ENCODE measurements at regions not wholly inside any gene's neighbourhood (a gene's known extent, or its start where the extent isn't known, plus 50 kb on each side); places are given as distances from the start of the nearest gene placed in this dataset.

DNA sequence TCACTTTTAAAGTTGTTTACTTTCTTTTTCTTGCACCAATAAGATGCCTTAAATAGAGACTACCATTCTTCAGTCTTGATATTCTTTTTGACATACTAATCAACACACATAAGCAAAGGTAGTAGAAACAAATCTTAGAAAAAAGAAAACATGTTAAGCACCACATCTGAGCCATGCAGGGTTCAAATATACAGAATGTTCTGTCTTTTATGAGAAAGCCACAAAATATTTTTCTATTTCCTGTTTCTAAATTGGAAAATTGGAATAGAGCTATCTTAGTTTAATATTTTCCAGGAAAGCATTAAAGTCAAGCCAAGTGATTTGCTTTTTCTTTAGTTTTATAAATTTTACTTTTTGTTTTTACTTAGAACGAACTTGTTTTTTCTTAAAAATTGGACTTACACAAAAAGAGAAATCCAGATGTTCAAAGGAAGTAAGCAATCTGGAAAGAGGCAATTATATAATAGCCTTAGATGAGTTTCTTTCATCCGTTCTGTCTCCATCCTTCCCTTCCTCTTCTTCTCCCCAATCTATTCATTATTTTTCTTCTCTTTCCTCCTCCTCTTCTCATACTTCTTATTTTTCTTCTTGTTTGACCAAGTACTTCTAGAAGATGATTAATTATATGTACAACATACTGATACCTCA, 731.7 kb downstream of the SQOR start:
- Mint-ChIP-seq H3K27me3 (ENCODE audit: low read depth) (no peaks in the 10 kb centered on the region), H3K4me3 (no peak overlapping the region), H3K9me3 (peaks cover 16% of the 10 kb centered on the region), H3K36me3 (ENCODE audit: insufficient read depth) (no peaks in the 10 kb centered on the region), H3K4me1 (ENCODE audit: low read depth) (no peaks in the 10 kb centered on the region)
- ATAC-seq (no peak), DNase-seq (no peak)

DNA sequence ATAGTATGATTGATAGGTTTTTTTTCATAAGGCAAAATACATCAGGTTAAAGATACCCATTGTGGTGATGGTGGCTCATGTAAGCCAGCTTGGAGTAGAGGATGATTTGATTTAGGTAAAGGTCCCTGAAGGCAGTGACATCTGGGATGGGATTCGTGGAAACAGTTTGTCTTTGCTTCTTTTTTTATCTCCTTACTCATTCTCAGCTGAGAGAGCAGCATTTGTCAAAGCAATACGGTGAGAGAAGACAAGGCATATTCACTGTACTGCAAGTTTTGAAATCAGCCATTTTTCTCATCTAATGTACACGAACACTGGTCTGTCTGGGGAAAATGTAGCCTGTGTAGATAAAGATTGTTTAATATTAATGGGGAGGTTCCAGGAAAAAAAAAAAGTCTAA, 749.1 kb downstream of the SQOR start:
- ATAC-seq = no peak
- no peaks in the 10 kb centered on the region for H3K4me1 Mint-ChIP-seq (ENCODE audit: low read depth)

DNA sequence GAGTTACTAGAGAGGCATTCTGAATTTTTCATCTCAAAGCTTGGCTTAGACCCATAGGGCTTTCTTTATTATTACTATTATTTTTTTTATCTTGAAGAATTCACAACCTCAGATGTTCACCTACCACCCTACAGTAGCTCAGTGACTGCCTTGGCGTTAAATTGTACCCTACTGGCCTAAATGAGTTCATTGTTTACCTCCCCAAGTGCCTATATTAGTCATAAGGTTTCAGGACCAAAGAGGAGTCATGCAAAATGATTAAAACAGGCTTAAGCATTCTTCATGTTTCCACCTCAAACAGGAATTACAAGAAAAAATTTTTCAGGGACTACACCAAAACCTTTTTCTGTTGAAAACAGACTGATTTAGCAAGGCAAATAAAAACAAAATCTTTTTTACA, 751.5 kb downstream of the SQOR start:
- Mint-ChIP-seq H3K9me3 (peaks cover 13% of the 10 kb centered on the region), H3K27me3 (ENCODE audit: low read depth) (no peaks in the 10 kb centered on the region), H3K4me1 (ENCODE audit: low read depth) (no peaks in the 10 kb centered on the region), H3K36me3 (ENCODE audit: insufficient read depth) (no peaks in the 10 kb centered on the region), H3K4me3 (no peak overlapping the region)
- no peak for ATAC-seq
- no peak for DNase-seq

More for the DNA sequence above, 749.1 kb downstream of the SQOR start:
- no peak overlapping the region for H3K4me3 Mint-ChIP-seq
- H3K36me3 Mint-ChIP-seq (ENCODE audit: insufficient read depth) = no peaks in the 10 kb centered on the region
- no peaks in the 10 kb centered on the region for H3K9me3 Mint-ChIP-seq
- H3K27me3 Mint-ChIP-seq (ENCODE audit: low read depth) = no peaks in the 10 kb centered on the region
- no peak for DNase-seq

DNA sequence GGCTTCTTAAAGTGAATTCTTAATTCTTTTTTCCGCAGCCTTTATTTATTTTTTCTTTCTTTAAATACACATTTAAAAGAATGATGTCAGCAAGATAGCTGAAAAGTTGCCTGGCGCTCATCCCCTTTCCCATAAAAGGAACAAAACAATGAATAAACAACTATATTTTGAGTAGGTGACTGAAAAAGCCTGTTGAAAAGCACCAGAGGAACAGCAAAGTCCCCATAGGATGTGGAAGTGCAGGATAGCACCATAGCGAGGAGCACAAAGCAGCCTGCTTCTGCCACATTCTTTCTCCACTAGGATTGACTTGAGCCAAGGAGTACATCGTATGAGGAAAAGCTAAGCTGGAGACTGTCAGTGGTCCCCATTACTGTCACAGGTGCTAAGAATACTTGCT, 754.9 kb downstream of the SQOR start:
- ATAC-seq (no peak), DNase-seq (no peak)
- no peaks in the 10 kb centered on the region for H3K4me1 Mint-ChIP-seq (ENCODE audit: low read depth)
- H3K27me3 Mint-ChIP-seq (ENCODE audit: low read depth) = no peaks in the 10 kb centered on the region
- no peak overlapping the region for H3K4me3 Mint-ChIP-seq
- peaks cover 20% of the 10 kb centered on the region for H3K9me3 Mint-ChIP-seq
- no peaks in the 10 kb centered on the region for H3K36me3 Mint-ChIP-seq (ENCODE audit: insufficient read depth)

DNA sequence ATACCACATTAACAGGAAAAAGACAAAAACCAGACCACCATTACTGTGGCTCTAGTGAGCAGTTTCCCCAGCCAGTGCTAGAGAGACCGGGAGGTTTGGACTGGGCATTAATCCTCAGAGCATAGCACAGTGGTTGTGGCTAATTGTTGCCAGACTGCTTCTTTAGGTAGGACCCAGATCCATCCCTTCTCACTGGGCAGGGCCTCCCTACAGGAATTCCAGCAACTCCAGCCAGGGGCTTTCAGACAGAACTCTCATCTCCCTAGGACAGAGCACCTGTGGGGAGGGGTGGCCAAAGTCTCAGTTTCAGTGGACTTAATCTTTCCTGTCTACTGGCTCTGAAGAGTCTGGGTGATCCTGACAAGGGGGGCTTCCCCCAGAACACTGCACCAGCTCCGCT, 759.6 kb downstream of the SQOR start:
- ATAC-seq (no peak), DNase-seq (no peak)
- Mint-ChIP-seq H3K36me3 (ENCODE audit: insufficient read depth) (no peaks in the 10 kb centered on the region), H3K4me3 (no peak overlapping the region), H3K9me3 (peaks cover 36% of the 10 kb centered on the region), H3K4me1 (ENCODE audit: low read depth) (no peaks in the 10 kb centered on the region), H3K27me3 (ENCODE audit: low read depth) (no peaks in the 10 kb centered on the region)

DNA sequence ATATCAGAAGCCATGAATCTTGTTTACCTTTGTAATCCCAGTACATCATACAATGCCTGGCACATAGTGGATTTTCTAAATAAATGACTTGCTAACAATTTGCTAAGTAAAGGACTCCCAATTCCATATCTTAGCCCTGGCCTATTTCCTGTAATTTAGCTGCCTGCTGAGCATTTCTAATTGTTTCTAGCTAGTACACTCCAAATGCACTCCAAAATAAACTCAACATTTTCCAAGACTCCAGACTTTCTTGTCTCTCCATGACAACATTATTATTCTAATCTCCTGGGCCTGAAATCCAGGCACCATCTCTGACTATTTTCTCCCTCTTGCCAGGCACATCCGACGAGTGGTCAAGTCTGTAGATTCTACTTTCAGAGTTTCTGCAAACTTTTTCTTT, 773.5 kb downstream of the SQOR start:
- DNase-seq (no peak), ATAC-seq (no peak)
- no peak overlapping the region for H3K4me3 Mint-ChIP-seq
- peaks cover 3% of the 10 kb centered on the region for H3K9me3 Mint-ChIP-seq
- H3K4me1 Mint-ChIP-seq (ENCODE audit: low read depth) = no peaks in the 10 kb centered on the region
- no peaks in the 10 kb centered on the region for H3K27me3 Mint-ChIP-seq (ENCODE audit: low read depth)
- no peaks in the 10 kb centered on the region for H3K36me3 Mint-ChIP-seq (ENCODE audit: insufficient read depth)

DNA sequence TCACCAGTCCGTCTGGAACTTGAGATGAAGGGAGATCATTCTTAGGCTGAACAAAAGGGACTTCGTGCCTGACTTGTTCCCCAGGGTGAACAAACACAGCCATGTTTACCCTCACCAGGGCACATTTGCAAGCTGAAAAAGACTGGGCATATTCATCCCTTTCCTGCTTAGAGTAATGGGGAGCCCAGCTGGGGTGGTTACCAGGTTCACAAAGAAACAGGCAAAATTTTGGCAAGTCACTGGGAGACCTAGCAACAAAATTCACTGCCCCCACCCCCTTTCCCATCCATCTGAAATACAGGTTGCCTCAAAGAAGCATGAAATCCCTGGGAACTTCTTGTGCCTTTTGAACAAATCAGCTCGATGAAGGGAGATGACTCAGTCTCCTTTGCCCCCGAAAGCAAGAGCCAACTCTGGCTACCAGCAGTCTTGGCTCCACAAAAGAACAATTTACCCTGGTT, 775.0 kb downstream of the SQOR start:
- H3K4me1 Mint-ChIP-seq (ENCODE audit: low read depth) = no peaks in the 10 kb centered on the region
- H3K4me3 Mint-ChIP-seq = no peak overlapping the region
- H3K36me3 Mint-ChIP-seq (ENCODE audit: insufficient read depth) = no peaks in the 10 kb centered on the region
- peaks cover 3% of the 10 kb centered on the region for H3K9me3 Mint-ChIP-seq
- H3K27me3 Mint-ChIP-seq (ENCODE audit: low read depth) = no peaks in the 10 kb centered on the region
- DNase-seq (no peak), ATAC-seq (no peak)

DNA sequence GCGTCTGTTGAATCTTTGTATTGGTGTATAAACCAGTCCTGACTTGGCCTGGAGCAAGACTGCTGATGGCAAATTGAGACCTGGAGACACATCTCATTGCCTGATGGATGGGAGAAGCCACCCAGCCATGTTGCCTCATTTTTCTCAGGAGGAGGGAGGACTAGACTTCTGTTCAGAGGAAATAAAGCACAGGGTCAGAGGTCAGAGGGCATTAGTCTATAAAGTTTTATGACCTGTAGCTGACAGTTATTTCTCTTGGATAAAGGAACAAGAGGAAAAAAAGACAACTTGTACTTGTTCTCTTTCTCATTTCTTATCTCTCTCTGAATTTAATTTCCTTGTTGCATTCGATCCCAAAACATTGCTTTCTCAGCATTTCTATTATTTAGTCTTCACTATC, 775.9 kb downstream of the SQOR start:
- no peaks in the 10 kb centered on the region for H3K4me1 Mint-ChIP-seq (ENCODE audit: low read depth)
- no peak overlapping the region for H3K4me3 Mint-ChIP-seq
- no peaks in the 10 kb centered on the region for H3K36me3 Mint-ChIP-seq (ENCODE audit: insufficient read depth)
- peaks cover 6% of the 10 kb centered on the region for H3K9me3 Mint-ChIP-seq
- no peak for DNase-seq
- no peak for ATAC-seq
- no peaks in the 10 kb centered on the region for H3K27me3 Mint-ChIP-seq (ENCODE audit: low read depth)

DNA sequence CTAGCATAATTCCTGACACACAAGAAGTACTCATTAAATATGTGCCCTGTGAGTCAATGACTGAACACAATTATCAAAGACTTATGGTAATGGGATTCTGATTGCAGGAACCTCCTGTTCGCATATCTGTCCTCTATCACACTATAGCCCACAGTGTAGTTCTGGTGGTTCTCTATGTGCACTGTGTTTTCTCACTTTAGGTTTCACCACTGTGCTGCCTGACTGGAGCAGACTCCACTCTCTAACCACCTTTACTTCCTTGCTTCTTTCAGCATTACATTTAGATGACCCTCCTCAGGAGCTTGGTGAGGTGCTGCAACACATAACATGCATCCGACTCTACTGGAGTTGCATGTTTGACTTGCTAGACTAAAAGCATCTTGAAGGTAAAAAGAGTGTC, 777.1 kb downstream of the SQOR start:
- Mint-ChIP-seq H3K27me3 (ENCODE audit: low read depth) (no peaks in the 10 kb centered on the region), H3K36me3 (ENCODE audit: insufficient read depth) (no peaks in the 10 kb centered on the region), H3K4me1 (ENCODE audit: low read depth) (no peaks in the 10 kb centered on the region), H3K4me3 (no peak overlapping the region), H3K9me3 (peaks cover 6% of the 10 kb centered on the region)
- ATAC-seq (no peak), DNase-seq (no peak)

DNA sequence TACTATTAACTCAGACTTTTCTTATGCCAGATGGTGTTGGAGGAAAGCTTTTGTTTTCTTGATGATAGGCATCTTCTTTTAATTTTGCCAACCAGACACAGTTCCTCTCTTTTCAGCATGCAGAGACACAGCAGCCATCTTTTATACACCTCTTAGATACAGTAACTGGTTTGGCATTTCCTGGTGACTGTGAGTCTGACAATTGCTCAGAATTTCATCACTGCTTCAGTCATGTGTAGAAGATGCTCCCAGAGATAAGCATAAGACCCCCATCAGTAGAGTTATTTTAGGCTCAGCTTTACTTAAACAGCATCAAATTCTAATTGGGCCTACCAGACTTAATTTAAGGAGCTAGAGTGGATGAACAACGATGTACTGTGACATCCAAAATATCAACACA, 779.0 kb downstream of the SQOR start:
- H3K4me1 Mint-ChIP-seq (ENCODE audit: low read depth) = no peaks in the 10 kb centered on the region
- no peaks in the 10 kb centered on the region for H3K36me3 Mint-ChIP-seq (ENCODE audit: insufficient read depth)
- H3K9me3 Mint-ChIP-seq = peaks cover 6% of the 10 kb centered on the region
- no peaks in the 10 kb centered on the region for H3K27me3 Mint-ChIP-seq (ENCODE audit: low read depth)
- no peak overlapping the region for H3K4me3 Mint-ChIP-seq
- ATAC-seq = no peak
- no peak for DNase-seq

DNA sequence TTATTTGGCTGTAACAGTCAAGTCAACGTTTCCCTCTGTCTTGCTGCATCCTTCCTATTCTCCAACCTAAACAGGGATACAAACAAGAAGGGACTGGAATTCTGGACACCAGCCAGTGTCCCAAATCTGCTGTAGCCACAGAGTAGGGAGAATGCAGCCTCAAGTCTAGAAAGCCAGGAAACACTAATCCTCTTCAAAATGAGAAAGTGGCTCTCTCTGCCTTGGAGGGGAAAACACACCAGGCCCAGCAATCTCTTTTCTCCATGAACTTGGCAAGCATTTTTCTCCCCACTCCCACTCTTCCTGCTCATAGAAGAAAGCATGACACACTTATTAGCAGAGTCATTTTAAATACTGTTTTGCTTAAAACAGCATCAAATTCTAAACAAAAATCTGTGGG, 781.7 kb downstream of the SQOR start:
- no peaks in the 10 kb centered on the region for H3K4me1 Mint-ChIP-seq (ENCODE audit: low read depth)
- DNase-seq = no peak
- no peak for ATAC-seq
- peaks cover 3% of the 10 kb centered on the region for H3K9me3 Mint-ChIP-seq
- no peaks in the 10 kb centered on the region for H3K36me3 Mint-ChIP-seq (ENCODE audit: insufficient read depth)
- H3K4me3 Mint-ChIP-seq = no peak overlapping the region
- no peaks in the 10 kb centered on the region for H3K27me3 Mint-ChIP-seq (ENCODE audit: low read depth)

DNA sequence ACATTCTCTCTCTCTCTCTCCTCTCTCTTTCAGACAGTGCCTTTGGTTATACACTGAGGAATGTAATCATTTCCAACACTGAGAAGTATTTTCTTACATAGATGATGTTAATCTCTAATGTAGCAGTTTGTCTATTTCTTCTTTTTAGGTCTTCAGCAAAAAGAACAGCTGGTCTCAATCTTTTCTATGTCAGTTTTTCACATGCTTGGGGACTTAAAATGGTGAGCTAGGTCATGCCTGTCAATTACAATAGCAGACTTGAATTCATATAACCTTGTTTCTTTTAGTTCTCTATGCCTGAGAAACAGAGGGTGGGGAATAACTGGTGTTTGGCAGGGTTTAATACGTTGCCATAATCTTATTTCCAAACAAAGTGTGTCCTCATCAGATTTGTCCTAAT, 786.2 kb downstream of the SQOR start:
- no peaks in the 10 kb centered on the region for H3K27me3 Mint-ChIP-seq (ENCODE audit: low read depth)
- H3K4me1 Mint-ChIP-seq (ENCODE audit: low read depth) = no peaks in the 10 kb centered on the region
- DNase-seq (no peak), ATAC-seq (no peak)
- no peaks in the 10 kb centered on the region for H3K36me3 Mint-ChIP-seq (ENCODE audit: insufficient read depth)
- no peak overlapping the region for H3K4me3 Mint-ChIP-seq
- peaks cover 1% of the 10 kb centered on the region for H3K9me3 Mint-ChIP-seq

DNA sequence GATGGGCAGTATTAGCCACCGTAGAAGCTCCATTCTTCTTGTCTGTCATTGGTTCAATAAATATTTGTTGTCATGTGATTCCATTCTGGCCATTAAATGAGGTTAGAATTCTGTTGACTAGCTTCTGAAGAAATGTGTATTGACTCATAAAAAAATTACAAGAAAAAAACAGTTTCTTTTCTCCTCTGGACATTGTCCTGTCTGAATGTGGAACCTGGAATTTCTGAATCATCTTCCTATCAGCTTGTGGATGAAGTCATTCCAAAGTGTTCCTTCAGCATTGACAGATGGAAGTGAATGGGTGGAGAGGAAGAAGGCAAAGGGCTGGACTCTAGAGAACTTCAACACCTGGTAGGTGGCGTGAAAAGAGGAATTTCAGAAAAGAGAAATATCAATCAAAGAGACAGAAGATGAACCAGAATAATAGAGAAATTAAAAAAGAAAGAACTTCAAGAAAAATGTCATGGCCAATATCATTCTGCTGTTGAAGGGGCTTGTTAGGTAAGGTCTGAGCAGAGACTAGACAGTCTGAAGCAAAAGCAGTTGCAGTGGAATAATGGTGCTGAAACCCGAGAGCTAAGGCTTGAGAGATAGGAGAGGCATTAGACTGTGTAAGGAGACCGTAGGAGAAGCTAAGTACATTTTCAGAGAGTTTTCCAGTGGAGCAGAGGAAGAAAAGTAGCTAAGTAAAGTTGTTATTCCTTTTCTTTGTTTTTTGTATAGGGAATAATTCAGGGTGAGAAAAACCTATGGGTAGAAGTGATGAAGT, 806.6 kb downstream of the SQOR start:
- peaks cover 5% of the 10 kb centered on the region for H3K9me3 Mint-ChIP-seq
- H3K4me3 Mint-ChIP-seq = no peak overlapping the region
- H3K4me1 Mint-ChIP-seq (ENCODE audit: low read depth) = no peaks in the 10 kb centered on the region
- DNase-seq (no peak), ATAC-seq (no peak)
- no peaks in the 10 kb centered on the region for H3K27me3 Mint-ChIP-seq (ENCODE audit: low read depth)
- H3K36me3 Mint-ChIP-seq (ENCODE audit: insufficient read depth) = no peaks in the 10 kb centered on the region

DNA sequence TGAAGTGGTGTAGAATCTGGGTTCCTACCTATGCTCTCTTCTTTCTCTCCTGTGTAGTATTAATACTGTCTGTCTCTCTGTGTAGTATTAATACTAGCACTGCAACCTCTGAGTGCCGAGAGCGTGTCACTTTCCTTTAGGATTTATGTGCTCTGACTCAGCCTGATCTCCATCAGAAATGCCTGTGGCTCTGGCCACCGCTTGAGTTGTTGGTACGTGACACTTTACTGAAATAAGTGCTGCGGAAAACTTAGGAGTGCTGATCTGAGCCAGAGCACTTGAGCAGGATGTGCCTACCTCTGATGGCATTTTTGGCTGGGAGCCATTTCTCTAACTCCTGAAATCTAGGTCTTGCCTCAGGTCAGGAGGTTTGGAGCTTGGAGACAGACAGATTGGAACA, 807.4 kb downstream of the SQOR start:
- Mint-ChIP-seq H3K4me3 (no peak overlapping the region), H3K36me3 (ENCODE audit: insufficient read depth) (no peaks in the 10 kb centered on the region), H3K9me3 (peaks cover 5% of the 10 kb centered on the region), H3K27me3 (ENCODE audit: low read depth) (no peaks in the 10 kb centered on the region), H3K4me1 (ENCODE audit: low read depth) (no peaks in the 10 kb centered on the region)
- no peak for DNase-seq
- no peak for ATAC-seq

DNA sequence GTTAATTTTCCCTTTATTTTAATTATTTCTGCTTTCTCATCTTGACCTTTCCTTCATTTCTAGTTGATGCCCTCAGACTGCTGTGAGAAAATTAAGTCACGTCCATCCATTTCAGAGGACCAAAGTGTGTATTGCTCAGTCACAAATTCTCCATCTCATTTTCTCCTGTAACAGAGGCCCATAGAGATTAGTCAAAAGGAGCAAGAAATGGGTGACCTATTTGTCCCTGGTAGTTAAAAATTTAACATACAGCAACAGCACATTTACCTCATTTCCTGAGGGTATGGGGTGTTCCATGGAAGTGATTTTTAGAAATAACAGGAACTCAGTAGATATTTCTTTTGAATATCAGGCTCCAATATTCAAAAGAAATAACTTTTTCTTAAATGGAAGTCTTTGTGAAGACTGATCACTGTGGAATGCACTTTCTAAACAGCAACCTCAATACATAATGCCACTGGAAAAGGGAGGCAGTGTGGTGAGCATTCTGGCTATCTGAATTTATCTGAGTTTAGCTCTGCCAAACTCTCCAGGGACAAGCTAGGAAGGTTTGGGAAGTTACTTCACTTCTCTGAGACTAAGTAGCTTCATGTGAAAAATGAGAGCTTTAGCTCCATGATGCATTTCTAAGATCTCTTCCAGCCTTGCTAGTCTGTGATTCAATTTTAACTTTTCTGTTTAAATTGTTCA, 808.2 kb downstream of the SQOR start:
- Mint-ChIP-seq H3K27me3 (ENCODE audit: low read depth) (no peaks in the 10 kb centered on the region), H3K4me3 (no peak overlapping the region), H3K36me3 (ENCODE audit: insufficient read depth) (no peaks in the 10 kb centered on the region), H3K9me3 (peaks cover 5% of the 10 kb centered on the region), H3K4me1 (ENCODE audit: low read depth) (no peaks in the 10 kb centered on the region)
- ATAC-seq (no peak), DNase-seq (no peak)

All from activated T-cell treated with anti-CD3 and anti-CD28 coated beads, Interleukin-2, amount 50 U/mL, for 4 hours (primary cell).